Omental fat pad (tissue), 3 donors: ENCODE measurements at regions not wholly inside any gene's neighbourhood (a gene's known extent, or its start where the extent isn't known, plus 50 kb on each side); places are given as distances from the start of the nearest gene placed in this dataset.

ENCODE experiments used
- ATAC-seq: fragments of 150-250 bp; one replicate; pipeline ENCODE4 v1.9.1; 2016; ENCODE audit warnings: mild to moderate bottlenecking, moderate library complexity; ENCODE audit not compliant: low FRiP score
- DNase-seq: peaks from one replicate; pipeline ENCODE4 v3.0.0-alpha.2; 2019; ENCODE audit warnings: low spot score
- CTCF ChIP-seq, 3 donors: fragments of 450-650 bp; IDR thresholded peaks; one replicate each; pipeline ENCODE4 v1.5.1; 2016 to 2017; ENCODE audit warnings: antibody characterized with exemption in 3 of 3, mild to moderate bottlenecking in 3 of 3, moderate library complexity in 2 of 3

GRCh38 chr20:52823303-52823702 is 148.9 kb upstream of the TSHZ2 start:
- DNase-seq (no peak), ATAC-seq (no peak)
- TF ChIP-seq CTCF (IDR thresholded peaks at IDR 0.05): no peak

GRCh38 chr20:52820641-52821292 is 151.4 kb upstream of the TSHZ2 start:
- DNase-seq: no peak

DNA sequence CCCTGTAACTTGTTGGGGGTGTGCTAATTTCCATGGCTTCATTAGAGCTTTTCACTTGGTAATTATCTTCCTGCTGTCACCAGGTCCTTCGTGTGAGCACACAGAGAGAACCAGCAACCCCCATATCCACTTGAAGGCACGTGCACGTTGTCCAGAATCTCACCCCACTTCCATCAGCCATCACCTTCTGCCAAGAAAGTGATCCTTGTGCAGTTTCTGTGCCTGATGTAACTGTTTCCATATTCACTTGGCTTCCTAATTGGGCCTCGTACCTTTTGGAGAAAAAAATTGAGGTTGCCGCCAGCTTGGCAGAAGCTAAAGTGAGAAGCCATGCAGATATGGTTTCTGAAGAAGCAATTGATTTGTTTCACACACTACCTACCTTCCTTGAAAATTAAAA is 153.7 kb upstream of the TSHZ2 start:
- DNase-seq: no peak
- no peak for ATAC-seq
- no peak for TF ChIP-seq CTCF (IDR thresholded peaks at IDR 0.05)

More at GRCh38 chr20:52820641-52821292, 151.4 kb upstream of the TSHZ2 start:
- no peak for ATAC-seq
- no peak for TF ChIP-seq CTCF (IDR thresholded peaks at IDR 0.05)

GRCh38 chr20:52817981-52818380 is 154.2 kb upstream of the TSHZ2 start:
- DNase-seq (no peak), ATAC-seq (no peak)
- TF ChIP-seq CTCF (IDR thresholded peaks at IDR 0.05): no peak

DNA sequence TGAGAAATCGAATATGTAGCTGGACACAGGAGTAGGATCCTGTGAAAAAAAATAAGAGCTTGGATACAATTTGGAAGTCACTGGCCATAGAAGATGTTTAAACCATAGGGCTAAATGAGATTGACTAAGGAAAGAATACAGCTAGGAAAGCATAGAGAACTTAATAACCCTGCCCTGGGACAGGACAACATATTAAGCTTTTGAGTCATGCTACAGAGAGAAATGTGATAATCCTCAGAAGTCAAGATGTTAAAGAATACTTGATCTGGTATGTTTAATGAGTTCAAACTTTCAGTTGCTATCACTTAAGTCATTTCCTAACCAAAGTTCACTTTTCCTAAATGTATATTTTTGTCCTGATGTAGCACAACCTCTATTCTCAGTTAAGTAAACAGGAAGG is 154.6 kb upstream of the TSHZ2 start:
- ATAC-seq (no peak), DNase-seq (no peak)
- TF ChIP-seq CTCF (IDR thresholded peaks at IDR 0.05): no peak

- no peak for DNase-seq
- no peak for TF ChIP-seq CTCF (IDR thresholded peaks at IDR 0.05)
- ATAC-seq: no peak
Measured at GRCh38 chr20:52814371-52814770, 157.8 kb upstream of the TSHZ2 start.

DNA sequence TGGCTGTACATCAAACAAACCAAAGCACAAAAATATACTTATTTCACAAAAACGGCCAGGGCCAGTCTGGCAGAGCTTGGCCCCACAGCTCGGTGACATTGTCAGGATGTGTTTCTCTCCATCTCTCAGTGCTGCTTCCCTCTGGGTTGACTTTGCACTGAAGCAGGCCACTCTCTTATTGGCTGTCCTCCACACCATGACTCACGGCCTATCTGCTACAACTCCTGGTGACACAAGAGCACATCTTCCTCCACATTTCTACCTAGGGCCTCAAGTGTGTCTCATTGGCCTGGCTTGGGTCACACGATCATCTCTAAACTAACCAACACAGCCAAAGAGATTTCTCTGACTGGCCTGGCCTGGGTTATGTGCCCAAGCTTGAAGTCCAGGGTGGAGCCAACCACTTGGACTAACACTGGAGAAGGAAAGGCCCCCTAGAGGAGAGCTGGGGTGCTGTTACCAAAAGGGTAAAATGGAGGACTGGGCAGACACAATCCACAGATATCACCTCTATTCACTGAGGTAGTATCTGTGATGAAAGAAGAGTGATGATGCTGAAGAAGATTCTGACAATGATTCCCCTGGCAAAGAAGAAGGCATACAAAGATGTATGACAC is 159.8 kb upstream of the TSHZ2 start:
- DNase-seq (no peak), ATAC-seq (no peak)
- TF ChIP-seq CTCF (IDR thresholded peaks at IDR 0.05): no peak
